Caco-2 (cell line): ENCODE measurements at regions not wholly inside any gene's neighbourhood (a gene's known extent, or its start where the extent isn't known, plus 50 kb on each side); places are given as distances from the start of the nearest gene placed in this dataset.

Experiments used
- BruUV-seq: library from RNA; stranded (reverse); fragments of 400-500 nt; replicated peaks from 2 replicates; lab custom pipeline; 2021; lab: Mats Ljungman, UMichigan
- CTCF ChIA-PET: fragments of 300-600 bp; sonication (Branson Sonifier 250); formaldehyde crosslinking; loops from one replicate; lab custom pipeline; 2022; ENCODE audit warnings: antibody characterized with exemption; lab: Charles Lee
- POLR2A ChIA-PET: fragments of 300-600 bp; sonication (Branson Sonifier 250); formaldehyde crosslinking; loops from one replicate; lab custom pipeline; 2022; ENCODE audit warnings: antibody characterized with exemption; lab: Charles Lee
- DNase-seq, 2 experiments: peaks; one replicate each; pipeline versions ENCODE4 v3.0.0 to v3.0.0-alpha.2; 2020 to 2022
- H3K27me3 ChIP-seq: replicated peaks from 2 replicates; pipeline ENCODE4 v1.6.0; 2011; ENCODE audit warnings: low read length; ENCODE audit not compliant: control insufficient read depth, insufficient read depth
- H3K36me3 ChIP-seq: 2 replicates; pipeline ENCODE4 v1.5.1; 2011; ENCODE audit warnings: low read length; ENCODE audit not compliant: control insufficient read depth, insufficient read depth
- H3K4me1 ChIP-seq: fragments of 250-450 bp; sonication (Bioruptor Pico); 2 replicates; pipeline ENCODE4 v1.5.1; 2020; ENCODE audit warnings: mild to moderate bottlenecking
- H3K4me3 ChIP-seq: 2 replicates; pipeline ENCODE4 v1.5.1; 2011; ENCODE audit warnings: low read depth, mild to moderate bottlenecking, control low read depth, low read length
- H3K9me3 ChIP-seq: fragments of 250-450 bp; sonication (Bioruptor Pico); 2 replicates; pipeline ENCODE4 v1.5.1; 2020; ENCODE audit warnings: mild to moderate bottlenecking, moderate library complexity
- H3K27ac Mint-ChIP-seq: one replicate; pipeline ENCODE4 v1.8.0; 2022; ENCODE audit warnings: mixed read lengths; ENCODE audit not compliant: unreplicated experiment
- H3K27me3 Mint-ChIP-seq: one replicate; pipeline ENCODE4 v1.8.0; 2022; ENCODE audit warnings: mixed read lengths; ENCODE audit not compliant: insufficient read depth, unreplicated experiment
- H3K36me3 Mint-ChIP-seq: one replicate; pipeline ENCODE4 v1.8.0; 2022; ENCODE audit warnings: mild to moderate bottlenecking, mixed read lengths; ENCODE audit not compliant: insufficient read depth, unreplicated experiment
- H3K4me1 Mint-ChIP-seq: one replicate; pipeline ENCODE4 v1.8.0; 2022; ENCODE audit warnings: low read depth, mixed read lengths; ENCODE audit not compliant: unreplicated experiment
- H3K4me3 Mint-ChIP-seq: one replicate; pipeline ENCODE4 v1.8.0; 2022; ENCODE audit warnings: mild to moderate bottlenecking, moderate library complexity, mixed read lengths; ENCODE audit not compliant: unreplicated experiment
- H3K9me3 Mint-ChIP-seq: one replicate; pipeline ENCODE4 v1.8.0; 2022; ENCODE audit warnings: mixed read lengths; ENCODE audit not compliant: unreplicated experiment
- CTCF ChIP-seq, 2 experiments: fragments of 200-600 bp in 1 of 2; IDR thresholded peaks; 1 replicate in 1 of 2; 2 replicates in 1 of 2; pipeline versions ENCODE4 v1.5.1 to v1.8.0; 2011 to 2022; ENCODE audit warnings: antibody characterized with exemption in 1 of 2, control low read depth in 1 of 2, inconsistent platforms in 1 of 2, low read depth in 1 of 2, low read length in 1 of 2, mild to moderate bottlenecking in 1 of 2, moderate library complexity in 1 of 2; ENCODE audit not compliant: insufficient read depth in 1 of 2, severe bottlenecking in 1 of 2, unreplicated experiment in 1 of 2
- intact Hi-C: fragments of 100-400 bp; cut with micrococcal nuclease; formaldehyde crosslinking; loops from one replicate; pipeline ENCODE4 v1.10.0; 2022; ENCODE audit not compliant: unreplicated experiment

DNA sequence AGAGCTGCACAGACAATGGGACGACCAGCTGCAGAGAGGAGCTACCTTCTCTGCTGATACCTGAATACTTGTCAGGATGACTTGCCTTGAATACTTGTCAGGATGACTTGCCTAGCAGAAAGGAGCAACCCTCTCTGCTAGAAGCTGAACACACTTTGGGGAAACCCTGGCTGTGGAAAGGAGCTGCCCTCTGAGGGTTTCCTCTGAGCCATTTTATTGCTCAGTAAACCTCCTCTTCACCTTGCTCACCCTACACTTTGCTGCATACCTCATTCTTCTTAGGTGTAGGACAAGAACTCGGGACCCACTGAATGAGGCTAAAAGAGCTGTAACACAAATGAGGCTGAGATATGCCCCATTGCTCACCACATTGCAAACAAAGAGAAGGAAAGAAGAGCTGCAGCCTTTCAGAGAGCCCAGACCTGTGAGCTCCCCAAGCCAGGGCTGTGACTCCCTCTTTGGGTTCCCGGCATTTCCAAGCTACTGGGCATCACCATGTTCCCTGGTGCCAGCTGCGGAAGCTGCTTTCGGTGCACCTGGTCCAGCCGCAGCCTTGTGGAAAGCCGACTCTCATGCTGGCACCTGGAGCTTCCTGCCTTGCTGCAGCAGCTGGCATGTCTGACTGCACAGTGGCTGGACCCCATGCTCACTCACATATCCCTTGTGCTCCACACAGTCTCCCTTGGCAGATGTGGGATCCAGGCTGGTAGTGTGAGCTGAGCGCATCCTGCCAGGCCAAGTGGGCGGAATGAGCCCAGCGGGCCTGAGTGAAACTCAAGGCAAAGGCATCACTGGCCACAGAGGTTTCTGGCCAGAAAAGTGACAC lies 106.7 kb upstream of the AHI1 start:
- no peaks in the 10 kb centered on the region for H3K9me3 ChIP-seq
- no peaks in the 10 kb centered on the region for H3K4me1 Mint-ChIP-seq
- no peaks in the 10 kb centered on the region for H3K27me3 ChIP-seq
- DNase-seq: no peak
- no peak overlapping the region for H3K4me3 Mint-ChIP-seq
- no peaks in the 10 kb centered on the region for H3K4me1 ChIP-seq
- no peaks in the 10 kb centered on the region for H3K36me3 ChIP-seq
- ChIA-PET CTCF (no interaction called here), POLR2A (no interaction called here)
- H3K4me3 ChIP-seq: no peak overlapping the region
- H3K36me3 Mint-ChIP-seq: no peaks in the 10 kb centered on the region
- TF ChIP-seq CTCF (IDR thresholded peaks at IDR 0.05; ENCODE audit: insufficient read depth in 1 of 2, low read depth in 1 of 2, low read length in 1 of 2, severe bottlenecking in 1 of 2, unreplicated experiment in 1 of 2): no peak
- no peaks in the 10 kb centered on the region for H3K27me3 Mint-ChIP-seq
- BruUV-seq: no TSS peak
- intact Hi-C loops: no loop called here
- H3K9me3 Mint-ChIP-seq: no peaks in the 10 kb centered on the region
- H3K27ac Mint-ChIP-seq: no peak overlapping the region

DNA sequence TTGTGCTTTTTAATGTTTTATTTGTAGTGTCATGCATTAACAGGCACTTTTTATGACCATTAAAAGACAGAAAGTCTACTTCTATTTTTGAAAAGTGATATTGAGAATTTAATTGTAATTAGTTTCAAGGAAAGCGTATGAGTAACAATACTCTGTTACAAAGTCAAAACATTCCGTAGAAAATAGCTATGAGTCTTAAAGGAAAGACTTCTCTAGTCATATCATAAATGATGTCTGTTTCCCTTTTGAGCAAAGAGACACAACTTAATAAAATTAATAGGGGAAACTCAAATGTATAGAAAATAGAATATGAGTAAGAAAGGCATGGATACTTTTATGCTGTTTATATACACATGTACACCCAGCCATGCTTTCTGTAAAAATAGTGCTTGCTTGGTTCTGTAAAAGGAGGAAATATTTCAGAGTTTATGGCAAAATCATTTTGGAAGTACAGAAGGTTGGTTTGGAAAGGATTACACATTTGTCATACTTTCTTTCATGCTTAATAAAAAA lies 107.8 kb upstream of the AHI1 start:
- H3K36me3 Mint-ChIP-seq: no peaks in the 10 kb centered on the region
- intact Hi-C loops: no loop called here
- H3K4me1 ChIP-seq: no peaks in the 10 kb centered on the region
- H3K4me3 ChIP-seq: no peak overlapping the region
- POLR2A ChIA-PET: no interaction called here
- no peak for TF ChIP-seq CTCF (IDR thresholded peaks at IDR 0.05; ENCODE audit: insufficient read depth in 1 of 2, low read depth in 1 of 2, low read length in 1 of 2, severe bottlenecking in 1 of 2, unreplicated experiment in 1 of 2)
- H3K4me1 Mint-ChIP-seq: no peaks in the 10 kb centered on the region
- H3K36me3 ChIP-seq: no peaks in the 10 kb centered on the region
- CTCF ChIA-PET: no interaction called here
- no peaks in the 10 kb centered on the region for H3K27me3 Mint-ChIP-seq
- BruUV-seq: no TSS peak
- no peak overlapping the region for H3K27ac Mint-ChIP-seq
- no peaks in the 10 kb centered on the region for H3K9me3 ChIP-seq
- H3K27me3 ChIP-seq: no peaks in the 10 kb centered on the region
- H3K4me3 Mint-ChIP-seq: no peak overlapping the region
- H3K9me3 Mint-ChIP-seq: no peaks in the 10 kb centered on the region
- no peak for DNase-seq

DNA sequence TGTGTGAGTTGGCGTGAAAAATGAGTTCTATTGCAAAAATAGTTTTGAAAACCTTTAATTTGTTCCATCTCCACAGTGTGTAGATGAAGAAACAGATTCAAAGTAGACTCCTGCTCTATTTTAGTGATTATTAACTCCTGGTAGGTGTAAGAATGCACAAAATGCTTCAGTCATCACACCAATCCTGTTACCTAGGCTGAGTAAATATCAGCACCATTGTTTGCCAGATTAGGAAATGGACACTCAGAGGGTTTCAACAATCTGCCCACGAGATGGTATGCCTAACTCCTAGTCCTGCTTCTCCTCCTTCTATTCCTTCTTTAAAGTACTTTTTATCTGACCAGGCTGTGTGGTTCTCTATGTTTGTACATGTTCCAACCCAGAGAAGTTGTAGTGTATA lies 108.9 kb upstream of the AHI1 start:
- no peaks in the 10 kb centered on the region for H3K27me3 ChIP-seq
- Mint-ChIP-seq H3K4me1 (no peaks in the 10 kb centered on the region), H3K4me3 (no peak overlapping the region), H3K36me3 (no peaks in the 10 kb centered on the region), H3K27ac (no peak overlapping the region), H3K9me3 (no peaks in the 10 kb centered on the region), H3K27me3 (peaks cover 2% of the 10 kb centered on the region)
- TF ChIP-seq CTCF (IDR thresholded peaks at IDR 0.05; ENCODE audit: insufficient read depth in 1 of 2, low read depth in 1 of 2, low read length in 1 of 2, severe bottlenecking in 1 of 2, unreplicated experiment in 1 of 2): no peak
- H3K4me3 ChIP-seq: no peak overlapping the region
- ChIA-PET CTCF (no interaction called here), POLR2A (no interaction called here)
- no peaks in the 10 kb centered on the region for H3K9me3 ChIP-seq
- H3K36me3 ChIP-seq: no peaks in the 10 kb centered on the region
- DNase-seq: no peak
- no TSS peak for BruUV-seq
- H3K4me1 ChIP-seq: no peaks in the 10 kb centered on the region
- intact Hi-C loops: no loop called here
